ENCODE measurements at regions not wholly inside any gene's neighbourhood (a gene's known extent, or its start where the extent isn't known, plus 50 kb on each side); places are given as distances from the start of the nearest gene placed in this dataset.
"Not testable (repeated sequence)": the region's sequence is repeated elsewhere in the genome, so short reads cannot be mapped to it uniquely, and the experiment has no call there.

GRCh38 chr2:111373060-111373459 lies 252.3 kb downstream of the BCL2L11 start:
- not testable (repeated sequence) for DNase-seq

GRCh38 chr2:111373989-111374388 lies 253.3 kb downstream of the BCL2L11 start:
- not testable (repeated sequence) for DNase-seq

- DNase-seq, result not testable (repeated sequence)
Measured at GRCh38 chr2:111374734-111375133, 254.0 kb downstream of the BCL2L11 start.

- not testable (repeated sequence) for DNase-seq
Measured at GRCh38 chr2:111375320-111375883, 254.7 kb downstream of the BCL2L11 start.

GRCh38 chr2:111376272-111376970 lies 255.7 kb downstream of the BCL2L11 start:
- DNase-seq, result not testable (repeated sequence)

GRCh38 chr2:111376971-111377352 lies 256.2 kb downstream of the BCL2L11 start:
- not testable (repeated sequence) for DNase-seq

GRCh38 chr2:111377386-111377959 lies 256.8 kb downstream of the BCL2L11 start:
- DNase-seq, result not testable (repeated sequence)

GRCh38 chr2:111378348-111378747 lies 257.6 kb downstream of the BCL2L11 start:
- not testable (repeated sequence) for DNase-seq

- not testable (repeated sequence) for DNase-seq
Measured at GRCh38 chr2:111380733-111381439, 260.2 kb downstream of the BCL2L11 start.

GRCh38 chr2:111381530-111382306 lies 261.0 kb downstream of the BCL2L11 start:
- DNase-seq, result not testable (repeated sequence)

GRCh38 chr2:111382507-111382906 lies 261.8 kb downstream of the BCL2L11 start:
- DNase-seq, result not testable (repeated sequence)

GRCh38 chr2:111383311-111383710 lies 262.6 kb downstream of the BCL2L11 start:
- DNase-seq, result not testable (repeated sequence)

- DNase-seq, result not testable (repeated sequence)
Measured at GRCh38 chr2:111385226-111385957, 264.7 kb downstream of the BCL2L11 start.

- not testable (repeated sequence) for DNase-seq
Measured at GRCh38 chr2:111390605-111391004, 269.9 kb downstream of the BCL2L11 start.

GRCh38 chr2:111395350-111396128 lies 274.8 kb downstream of the BCL2L11 start:
- DNase-seq, result peak; percentile 79

- not testable (repeated sequence) for DNase-seq
Measured at GRCh38 chr2:111400598-111401253, 280.0 kb downstream of the BCL2L11 start.

- DNase-seq, result not testable (repeated sequence)
Measured at GRCh38 chr2:111401270-111402140, 280.8 kb downstream of the BCL2L11 start.

- not testable (repeated sequence) for DNase-seq
Measured at GRCh38 chr2:111402450-111402849, 281.7 kb downstream of the BCL2L11 start.

- DNase-seq, result not testable (repeated sequence)
Measured at GRCh38 chr2:111403287-111403686, 282.6 kb downstream of the BCL2L11 start.
